ENCODE measurements at regions not wholly inside any gene's neighbourhood (a gene's known extent, or its start where the extent isn't known, plus 50 kb on each side); places are given as distances from the start of the nearest gene placed in this dataset.
A peak's percentile ranks its signal among the peaks of the same experiment; 100 is the strongest.

DNA sequence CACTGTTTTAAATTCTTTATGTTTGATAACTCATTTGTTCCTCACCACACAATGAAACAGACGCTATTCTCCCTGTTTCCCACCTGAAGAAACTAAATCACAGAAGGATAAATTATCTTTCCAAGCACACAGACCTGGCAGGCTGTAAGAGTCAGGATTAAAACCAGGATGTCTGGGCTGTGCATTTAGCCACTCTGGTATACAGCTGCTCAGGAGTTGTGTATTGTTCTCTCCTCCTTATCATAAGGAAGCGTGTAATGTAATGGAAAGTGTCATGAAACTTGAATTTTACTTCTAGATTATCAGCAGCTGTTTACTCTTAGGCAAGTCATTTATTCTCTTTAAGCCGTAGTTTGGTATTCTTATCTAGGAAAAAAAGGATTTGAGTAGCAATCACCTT is 154.8 kb upstream of the LRIG3 start:
- Histone ChIP-seq H3K23ac (ENCODE audit: low read length) (no peak overlapping the region), H3K36me3 (ENCODE audit: control insufficient read depth, insufficient read depth, low read length) (no peaks in the 10 kb centered on the region), H2BK120ac (ENCODE audit: low read depth, low read length) (no peak overlapping the region), H3K4me2 (ENCODE audit: low read length) (no peak overlapping the region), H3K9ac (ENCODE audit: low read length) (no peak overlapping the region), H3K27ac (ENCODE audit: low read depth, low read length) (no peak overlapping the region), H3K27me3 (ENCODE audit: insufficient read depth, low read length, poor library complexity) (no peaks in the 10 kb centered on the region), H2BK15ac (replicated peaks; ENCODE audit: low read depth) (no peak overlapping the region), H3K56ac (ENCODE audit: low read length) (no peak overlapping the region), H4K8ac (ENCODE audit: low read depth, low read length) (no peak overlapping the region), H3K4me3 (ENCODE audit: low read length) (no peak overlapping the region), H3K79me1 (ENCODE audit: low read length) (no peaks in the 10 kb centered on the region), H2AK5ac (ENCODE audit: low read length) (no peak overlapping the region), H4K5ac (ENCODE audit: low read length) (no peak overlapping the region), H3K18ac (ENCODE audit: low read length) (no peak overlapping the region), H3K4ac (ENCODE audit: low read depth, low read length) (no peak overlapping the region), H2BK5ac (ENCODE audit: low read length) (no peak overlapping the region), H3K79me2 (ENCODE audit: control insufficient read depth, insufficient read depth, low read length) (no peaks in the 10 kb centered on the region), H3K4me1 (ENCODE audit: control insufficient read depth, low read depth, low read length) (peaks cover 2% of the 10 kb centered on the region)
- WGBS (ENCODE audit: extremely low coverage, insufficient coverage, low lambda C conversion rate) = no CpG with 5 or more reads among the region's 3 CpGs
- peak; percentile 27 for DNase-seq

DNA sequence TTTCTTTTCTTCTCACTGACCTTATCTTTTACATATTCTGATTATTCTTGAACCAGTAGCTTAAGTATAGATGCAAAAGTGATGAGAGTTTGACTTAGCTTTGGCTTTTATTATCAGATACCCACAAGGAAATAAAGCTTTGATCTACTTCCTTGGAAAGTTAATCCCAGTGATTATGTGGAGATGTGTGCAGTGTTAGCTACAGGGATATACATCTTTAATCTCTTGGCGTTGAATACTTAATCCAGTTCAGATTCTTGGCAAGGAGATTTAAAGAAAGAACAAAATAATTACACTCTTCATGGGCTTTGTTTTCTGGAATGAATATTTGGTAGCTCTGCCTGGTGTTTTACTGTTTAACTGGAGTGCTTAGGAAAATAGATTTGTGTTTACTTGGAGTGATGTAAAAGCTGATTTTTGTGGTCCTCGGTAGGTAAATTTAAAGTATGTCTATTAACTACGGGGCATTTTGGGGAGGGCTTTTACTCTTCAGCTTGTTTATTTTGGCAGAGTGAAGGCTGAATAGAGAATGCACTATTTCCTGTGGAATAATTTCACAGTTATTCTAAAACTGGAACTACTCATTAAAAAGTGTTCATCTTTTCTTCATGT is 150.1 kb upstream of the LRIG3 start:
- H3K27ac ChIP-seq (ENCODE audit: low read depth, low read length) = no peak overlapping the region
- no peak overlapping the region for H2AK5ac ChIP-seq (ENCODE audit: low read length)
- H2BK15ac ChIP-seq (replicated peaks; ENCODE audit: low read depth) = no peak overlapping the region
- H3K4me2 ChIP-seq (ENCODE audit: low read length) = no peak overlapping the region
- DNase-seq = no peak
- no peak overlapping the region for H3K4ac ChIP-seq (ENCODE audit: low read depth, low read length)
- H3K4me3 ChIP-seq (ENCODE audit: low read length) = no peak overlapping the region
- H3K23ac ChIP-seq (ENCODE audit: low read length) = no peak overlapping the region
- H3K9ac ChIP-seq (ENCODE audit: low read length) = no peak overlapping the region
- no peak overlapping the region for H2BK120ac ChIP-seq (ENCODE audit: low read depth, low read length)
- no peak overlapping the region for H3K18ac ChIP-seq (ENCODE audit: low read length)
- no peak overlapping the region for H3K56ac ChIP-seq (ENCODE audit: low read length)
- no peaks in the 10 kb centered on the region for H3K36me3 ChIP-seq (ENCODE audit: control insufficient read depth, insufficient read depth, low read length)
- no CpG with 5 or more reads among the region's 3 CpGs for WGBS (ENCODE audit: extremely low coverage, insufficient coverage, low lambda C conversion rate)
- H4K8ac ChIP-seq (ENCODE audit: low read depth, low read length) = no peak overlapping the region
- no peak overlapping the region for H4K5ac ChIP-seq (ENCODE audit: low read length)
- no peak overlapping the region for H2BK5ac ChIP-seq (ENCODE audit: low read length)
- H3K4me1 ChIP-seq (ENCODE audit: control insufficient read depth, low read depth, low read length) = no peaks in the 10 kb centered on the region
- H3K79me2 ChIP-seq (ENCODE audit: control insufficient read depth, insufficient read depth, low read length) = no peaks in the 10 kb centered on the region
- H3K79me1 ChIP-seq (ENCODE audit: low read length) = no peaks in the 10 kb centered on the region
- no peaks in the 10 kb centered on the region for H3K27me3 ChIP-seq (ENCODE audit: insufficient read depth, low read length, poor library complexity)

DNA sequence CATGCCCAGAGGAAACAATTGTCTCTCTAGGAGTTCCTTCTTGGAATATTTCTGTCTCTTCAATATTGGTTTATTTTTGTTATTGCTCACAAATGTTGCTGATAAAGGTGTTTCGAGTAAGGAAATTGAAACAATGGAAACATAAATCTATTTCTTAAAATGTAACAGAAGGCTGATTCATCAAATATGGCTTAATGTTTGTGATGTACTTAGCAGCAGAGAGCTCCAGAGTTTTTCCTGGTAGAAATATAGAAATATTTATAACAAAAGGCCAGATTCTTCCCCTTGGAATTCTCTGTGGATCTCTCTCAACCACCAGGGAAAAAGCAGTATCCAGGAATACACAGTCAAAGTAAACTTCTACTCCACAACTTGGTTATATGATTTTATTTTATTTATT is 149.2 kb upstream of the LRIG3 start:
- Histone ChIP-seq H3K56ac (ENCODE audit: low read length) (no peak overlapping the region), H3K4me1 (ENCODE audit: control insufficient read depth, low read depth, low read length) (no peaks in the 10 kb centered on the region), H3K23ac (ENCODE audit: low read length) (no peak overlapping the region), H2BK120ac (ENCODE audit: low read depth, low read length) (no peak overlapping the region), H3K79me2 (ENCODE audit: control insufficient read depth, insufficient read depth, low read length) (no peaks in the 10 kb centered on the region), H4K5ac (ENCODE audit: low read length) (no peak overlapping the region), H2BK15ac (replicated peaks; ENCODE audit: low read depth) (no peak overlapping the region), H3K4ac (ENCODE audit: low read depth, low read length) (no peak overlapping the region), H2BK5ac (ENCODE audit: low read length) (no peak overlapping the region), H3K9ac (ENCODE audit: low read length) (no peak overlapping the region), H3K27ac (ENCODE audit: low read depth, low read length) (no peak overlapping the region), H2AK5ac (ENCODE audit: low read length) (no peak overlapping the region), H3K4me3 (ENCODE audit: low read length) (no peak overlapping the region), H3K4me2 (ENCODE audit: low read length) (no peak overlapping the region), H3K79me1 (ENCODE audit: low read length) (no peaks in the 10 kb centered on the region), H4K8ac (ENCODE audit: low read depth, low read length) (no peak overlapping the region), H3K18ac (ENCODE audit: low read length) (no peak overlapping the region), H3K36me3 (ENCODE audit: control insufficient read depth, insufficient read depth, low read length) (no peaks in the 10 kb centered on the region), H3K27me3 (ENCODE audit: insufficient read depth, low read length, poor library complexity) (no peaks in the 10 kb centered on the region)
- no CpG with 5 or more reads among the region's 1 CpG for WGBS (ENCODE audit: extremely low coverage, insufficient coverage, low lambda C conversion rate)
- no peak for DNase-seq

DNA sequence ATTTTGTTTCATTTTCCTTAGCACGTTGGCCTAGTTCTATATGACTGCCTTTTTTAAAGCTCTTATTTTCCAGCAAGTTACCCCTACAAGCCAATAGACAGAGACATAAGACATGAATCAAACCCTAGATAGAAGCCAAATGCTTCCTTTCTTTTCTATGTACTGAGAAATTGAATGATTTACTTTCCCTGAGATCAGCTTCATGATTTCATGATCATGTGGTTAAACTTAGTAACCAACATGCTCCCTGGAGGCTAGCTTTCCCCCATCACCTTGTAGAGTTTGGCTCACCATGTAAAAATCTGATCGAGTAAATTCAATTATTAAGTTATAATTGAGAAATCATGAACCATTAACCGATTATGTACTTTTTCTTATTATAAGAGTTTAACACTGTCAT is 148.1 kb upstream of the LRIG3 start:
- no peak overlapping the region for H2BK15ac ChIP-seq (replicated peaks; ENCODE audit: low read depth)
- H2BK120ac ChIP-seq (ENCODE audit: low read depth, low read length) = no peak overlapping the region
- H3K56ac ChIP-seq (ENCODE audit: low read length) = no peak overlapping the region
- no peaks in the 10 kb centered on the region for H3K79me1 ChIP-seq (ENCODE audit: low read length)
- H2BK5ac ChIP-seq (ENCODE audit: low read length) = no peak overlapping the region
- no peak overlapping the region for H4K8ac ChIP-seq (ENCODE audit: low read depth, low read length)
- no peak overlapping the region for H2AK5ac ChIP-seq (ENCODE audit: low read length)
- no peak overlapping the region for H3K4me3 ChIP-seq (ENCODE audit: low read length)
- WGBS (ENCODE audit: extremely low coverage, insufficient coverage, low lambda C conversion rate) = no CpG with 5 or more reads among the region's 3 CpGs
- no peak for DNase-seq
- H3K18ac ChIP-seq (ENCODE audit: low read length) = no peak overlapping the region
- no peak overlapping the region for H3K27ac ChIP-seq (ENCODE audit: low read depth, low read length)
- no peak overlapping the region for H3K23ac ChIP-seq (ENCODE audit: low read length)
- no peaks in the 10 kb centered on the region for H3K4me1 ChIP-seq (ENCODE audit: control insufficient read depth, low read depth, low read length)
- H4K5ac ChIP-seq (ENCODE audit: low read length) = no peak overlapping the region
- H3K27me3 ChIP-seq (ENCODE audit: insufficient read depth, low read length, poor library complexity) = no peaks in the 10 kb centered on the region
- no peaks in the 10 kb centered on the region for H3K79me2 ChIP-seq (ENCODE audit: control insufficient read depth, insufficient read depth, low read length)
- H3K4ac ChIP-seq (ENCODE audit: low read depth, low read length) = no peak overlapping the region
- H3K9ac ChIP-seq (ENCODE audit: low read length) = no peak overlapping the region
- H3K4me2 ChIP-seq (ENCODE audit: low read length) = no peak overlapping the region
- H3K36me3 ChIP-seq (ENCODE audit: control insufficient read depth, insufficient read depth, low read length) = no peaks in the 10 kb centered on the region

DNA sequence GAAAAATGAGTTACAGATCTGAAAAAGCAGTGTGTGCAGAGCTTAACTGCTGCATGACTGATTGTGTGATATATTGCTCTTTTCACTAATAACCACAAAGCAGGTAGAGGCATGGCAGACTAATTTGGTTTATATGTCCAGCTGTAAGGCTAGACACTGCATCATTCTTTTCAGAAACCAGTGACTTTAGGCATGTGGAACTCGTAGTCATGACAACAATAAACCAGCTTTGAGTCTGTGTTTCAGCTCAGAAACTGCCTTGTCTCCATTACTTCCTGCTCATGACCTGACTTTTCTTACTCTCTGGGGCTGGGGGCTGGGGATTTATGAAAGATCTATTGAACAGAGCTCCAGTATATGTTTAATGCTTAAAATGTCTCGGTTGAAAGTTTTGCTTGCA is 146.8 kb upstream of the LRIG3 start:
- no peak overlapping the region for H3K56ac ChIP-seq (ENCODE audit: low read length)
- no peak overlapping the region for H3K27ac ChIP-seq (ENCODE audit: low read depth, low read length)
- no peak overlapping the region for H3K18ac ChIP-seq (ENCODE audit: low read length)
- H2BK15ac ChIP-seq (replicated peaks; ENCODE audit: low read depth) = no peak overlapping the region
- H4K8ac ChIP-seq (ENCODE audit: low read depth, low read length) = no peak overlapping the region
- no peaks in the 10 kb centered on the region for H3K4me1 ChIP-seq (ENCODE audit: control insufficient read depth, low read depth, low read length)
- H3K9ac ChIP-seq (ENCODE audit: low read length) = no peak overlapping the region
- H3K79me2 ChIP-seq (ENCODE audit: control insufficient read depth, insufficient read depth, low read length) = no peaks in the 10 kb centered on the region
- no peaks in the 10 kb centered on the region for H3K27me3 ChIP-seq (ENCODE audit: insufficient read depth, low read length, poor library complexity)
- H2AK5ac ChIP-seq (ENCODE audit: low read length) = no peak overlapping the region
- no peak overlapping the region for H2BK120ac ChIP-seq (ENCODE audit: low read depth, low read length)
- no peak overlapping the region for H2BK5ac ChIP-seq (ENCODE audit: low read length)
- no peak overlapping the region for H3K4me2 ChIP-seq (ENCODE audit: low read length)
- no CpG with 5 or more reads among the region's 2 CpGs for WGBS (ENCODE audit: extremely low coverage, insufficient coverage, low lambda C conversion rate)
- peak; percentile 51 for DNase-seq
- no peak overlapping the region for H4K5ac ChIP-seq (ENCODE audit: low read length)
- H3K4me3 ChIP-seq (ENCODE audit: low read length) = no peak overlapping the region
- no peaks in the 10 kb centered on the region for H3K79me1 ChIP-seq (ENCODE audit: low read length)
- H3K4ac ChIP-seq (ENCODE audit: low read depth, low read length) = no peak overlapping the region
- no peak overlapping the region for H3K23ac ChIP-seq (ENCODE audit: low read length)
- no peaks in the 10 kb centered on the region for H3K36me3 ChIP-seq (ENCODE audit: control insufficient read depth, insufficient read depth, low read length)

DNA sequence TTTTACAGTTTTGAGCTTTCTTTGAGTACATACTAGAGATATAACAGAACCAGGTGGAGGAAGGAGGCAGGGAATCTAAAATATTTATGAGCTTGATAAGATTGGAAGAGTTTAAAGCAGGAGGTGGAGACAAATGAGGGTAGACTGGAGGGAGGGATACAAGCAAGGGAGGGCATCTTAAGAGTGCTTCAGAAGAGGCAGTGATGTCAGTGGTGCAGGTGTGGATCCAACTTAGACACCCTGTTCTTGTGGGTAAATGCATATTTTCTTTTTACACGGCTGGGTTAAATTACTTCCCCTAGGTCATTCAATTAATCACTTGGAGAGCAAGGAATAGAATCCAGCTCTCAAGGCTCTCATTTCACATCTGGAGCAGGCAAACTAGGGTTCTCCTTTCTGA is 146.1 kb upstream of the LRIG3 start:
- no CpG with 5 or more reads among the region's 1 CpG for WGBS (ENCODE audit: extremely low coverage, insufficient coverage, low lambda C conversion rate)
- H3K18ac ChIP-seq (ENCODE audit: low read length) = no peak overlapping the region
- no peak overlapping the region for H3K4me3 ChIP-seq (ENCODE audit: low read length)
- H3K79me2 ChIP-seq (ENCODE audit: control insufficient read depth, insufficient read depth, low read length) = no peaks in the 10 kb centered on the region
- no peak overlapping the region for H3K27ac ChIP-seq (ENCODE audit: low read depth, low read length)
- no peak for DNase-seq
- H4K8ac ChIP-seq (ENCODE audit: low read depth, low read length) = no peak overlapping the region
- H3K23ac ChIP-seq (ENCODE audit: low read length) = no peak overlapping the region
- no peak overlapping the region for H4K5ac ChIP-seq (ENCODE audit: low read length)
- H3K27me3 ChIP-seq (ENCODE audit: insufficient read depth, low read length, poor library complexity) = no peaks in the 10 kb centered on the region
- H3K4me2 ChIP-seq (ENCODE audit: low read length) = no peak overlapping the region
- H3K36me3 ChIP-seq (ENCODE audit: control insufficient read depth, insufficient read depth, low read length) = no peaks in the 10 kb centered on the region
- H3K4me1 ChIP-seq (ENCODE audit: control insufficient read depth, low read depth, low read length) = no peaks in the 10 kb centered on the region
- H3K9ac ChIP-seq (ENCODE audit: low read length) = no peak overlapping the region
- H3K79me1 ChIP-seq (ENCODE audit: low read length) = no peaks in the 10 kb centered on the region
- no peak overlapping the region for H2BK5ac ChIP-seq (ENCODE audit: low read length)
- H2BK120ac ChIP-seq (ENCODE audit: low read depth, low read length) = no peak overlapping the region
- no peak overlapping the region for H2BK15ac ChIP-seq (replicated peaks; ENCODE audit: low read depth)
- H3K4ac ChIP-seq (ENCODE audit: low read depth, low read length) = no peak overlapping the region
- no peak overlapping the region for H3K56ac ChIP-seq (ENCODE audit: low read length)
- no peak overlapping the region for H2AK5ac ChIP-seq (ENCODE audit: low read length)

All from mesendoderm (in vitro differentiated cells).